ENCODE measurements at regions not wholly inside any gene's neighbourhood (a gene's known extent, or its start where the extent isn't known, plus 50 kb on each side); places are given as distances from the start of the nearest gene placed in this dataset.
"Not testable (repeated sequence)": the region's sequence is repeated elsewhere in the genome, so short reads cannot be mapped to it uniquely, and the experiment has no call there.

- Mint-ChIP-seq H3K27me3 (no peaks in the 10 kb centered on the region), H3K36me3 (peaks cover 12% of the 10 kb centered on the region), H3K9me3 (no peaks in the 10 kb centered on the region), H3K27ac (no peak overlapping the region), H3K4me3 (no peak overlapping the region), H3K4me1 (ENCODE audit: unreplicated experiment) (peaks cover 6% of the 10 kb centered on the region)
- TF ChIP-seq, protein P1, sequence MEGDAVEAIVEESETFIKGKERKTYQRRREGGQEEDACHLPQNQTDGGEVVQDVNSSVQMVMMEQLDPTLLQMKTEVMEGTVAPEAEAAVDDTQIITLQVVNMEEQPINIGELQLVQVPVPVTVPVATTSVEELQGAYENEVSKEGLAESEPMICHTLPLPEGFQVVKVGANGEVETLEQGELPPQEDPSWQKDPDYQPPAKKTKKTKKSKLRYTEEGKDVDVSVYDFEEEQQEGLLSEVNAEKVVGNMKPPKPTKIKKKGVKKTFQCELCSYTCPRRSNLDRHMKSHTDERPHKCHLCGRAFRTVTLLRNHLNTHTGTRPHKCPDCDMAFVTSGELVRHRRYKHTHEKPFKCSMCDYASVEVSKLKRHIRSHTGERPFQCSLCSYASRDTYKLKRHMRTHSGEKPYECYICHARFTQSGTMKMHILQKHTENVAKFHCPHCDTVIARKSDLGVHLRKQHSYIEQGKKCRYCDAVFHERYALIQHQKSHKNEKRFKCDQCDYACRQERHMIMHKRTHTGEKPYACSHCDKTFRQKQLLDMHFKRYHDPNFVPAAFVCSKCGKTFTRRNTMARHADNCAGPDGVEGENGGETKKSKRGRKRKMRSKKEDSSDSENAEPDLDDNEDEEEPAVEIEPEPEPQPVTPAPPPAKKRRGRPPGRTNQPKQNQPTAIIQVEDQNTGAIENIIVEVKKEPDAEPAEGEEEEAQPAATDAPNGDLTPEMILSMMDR (conservative IDR thresholded peaks at IDR 0.05), result no peak
- no peak for DNase-seq (ENCODE audit: extremely low spot score, unreplicated experiment)
Measured at GRCh38 chr6:22155551-22155950, 141.3 kb downstream of the PRL start.

GRCh38 chr6:22157233-22157632 lies 139.6 kb downstream of the PRL start:
- Mint-ChIP-seq H3K27me3 (no peaks in the 10 kb centered on the region), H3K36me3 (peaks cover 17% of the 10 kb centered on the region), H3K4me1 (ENCODE audit: unreplicated experiment) (peaks cover 6% of the 10 kb centered on the region), H3K27ac (no peak overlapping the region), H3K9me3 (peaks cover 5% of the 10 kb centered on the region), H3K4me3 (no peak overlapping the region)
- DNase-seq (ENCODE audit: extremely low spot score, unreplicated experiment), result no peak
- TF ChIP-seq, protein P1 (conservative IDR thresholded peaks at IDR 0.05), result no peak

GRCh38 chr6:22164236-22164635 lies 132.6 kb downstream of the PRL start:
- DNase-seq (ENCODE audit: extremely low spot score, unreplicated experiment), result no peak
- Mint-ChIP-seq H3K9me3 (peaks cover 12% of the 10 kb centered on the region), H3K27me3 (no peaks in the 10 kb centered on the region), H3K27ac (no peak overlapping the region), H3K36me3 (peaks cover 18% of the 10 kb centered on the region), H3K4me3 (no peak overlapping the region), H3K4me1 (ENCODE audit: unreplicated experiment) (no peaks in the 10 kb centered on the region)
- TF ChIP-seq, protein P1 (conservative IDR thresholded peaks at IDR 0.05), result no peak

DNA sequence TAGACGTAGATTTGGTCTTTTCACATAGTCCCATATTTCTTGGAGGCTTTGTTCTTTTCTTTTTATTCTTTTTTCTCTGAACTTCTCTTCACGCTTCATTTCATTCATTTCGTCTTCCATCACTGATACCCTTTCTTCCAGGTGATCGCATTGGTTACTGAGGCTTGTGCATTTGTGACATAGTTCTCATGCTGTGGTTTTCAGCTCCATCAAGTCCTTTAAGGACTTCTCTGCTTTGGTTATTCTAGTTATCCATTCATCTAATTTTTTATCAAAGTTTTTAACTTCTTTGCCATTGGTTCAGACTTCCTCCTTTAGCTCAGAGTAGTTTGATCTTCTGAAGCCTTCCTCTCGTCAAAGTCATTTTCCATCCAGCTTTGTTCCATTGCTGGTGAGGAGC lies 125.8 kb downstream of the PRL start:
- Mint-ChIP-seq H3K36me3 (peaks cover 33% of the 10 kb centered on the region), H3K9me3 (peaks cover 19% of the 10 kb centered on the region)
- not testable (repeated sequence) for H3K27me3 Mint-ChIP-seq; H3K4me3 Mint-ChIP-seq; H3K27ac Mint-ChIP-seq; DNase-seq (ENCODE audit: extremely low spot score, unreplicated experiment); H3K4me1 Mint-ChIP-seq (ENCODE audit: unreplicated experiment)

- peaks cover 33% of the 10 kb centered on the region for H3K36me3 Mint-ChIP-seq
- H3K27ac Mint-ChIP-seq; H3K4me1 Mint-ChIP-seq (ENCODE audit: unreplicated experiment); H3K4me3 Mint-ChIP-seq; DNase-seq (ENCODE audit: extremely low spot score, unreplicated experiment); H3K27me3 Mint-ChIP-seq: not testable (repeated sequence)
- H3K9me3 Mint-ChIP-seq, result peaks cover 19% of the 10 kb centered on the region
Measured at GRCh38 chr6:22171885-22172284, 125.0 kb downstream of the PRL start.

DNA sequence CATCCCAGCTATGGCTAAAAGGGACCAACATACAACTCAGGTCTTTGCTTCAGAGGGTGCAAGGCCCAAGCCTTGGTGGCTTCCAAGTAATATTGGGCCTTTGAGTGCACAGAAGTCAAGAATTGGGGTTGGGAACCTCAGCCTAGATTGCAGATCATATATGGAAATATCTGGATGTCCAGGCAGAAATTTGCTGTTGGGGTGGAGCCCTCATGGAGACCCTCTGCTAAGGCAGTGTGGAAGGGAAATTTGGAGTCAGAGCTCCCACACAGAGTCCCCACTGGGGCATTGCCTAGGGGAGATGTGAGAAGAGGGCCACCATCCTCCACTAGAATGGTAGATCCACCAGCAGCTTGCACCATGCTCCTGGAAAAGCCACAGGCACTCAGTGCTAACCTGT lies 123.5 kb downstream of the PRL start:
- H3K27ac Mint-ChIP-seq, result no peak overlapping the region
- DNase-seq (ENCODE audit: extremely low spot score, unreplicated experiment), result no peak
- H3K27me3 Mint-ChIP-seq, result no peaks in the 10 kb centered on the region
- peaks cover 19% of the 10 kb centered on the region for H3K9me3 Mint-ChIP-seq
- H3K4me1 Mint-ChIP-seq (ENCODE audit: unreplicated experiment), result no peaks in the 10 kb centered on the region
- H3K36me3 Mint-ChIP-seq, result peaks cover 34% of the 10 kb centered on the region
- TF ChIP-seq, protein P1 (conservative IDR thresholded peaks at IDR 0.05), result no peak
- no peak overlapping the region for H3K4me3 Mint-ChIP-seq

- not testable (repeated sequence) for H3K27me3 Mint-ChIP-seq; DNase-seq (ENCODE audit: extremely low spot score, unreplicated experiment); H3K4me1 Mint-ChIP-seq (ENCODE audit: unreplicated experiment); H3K27ac Mint-ChIP-seq; H3K4me3 Mint-ChIP-seq
- peaks cover 20% of the 10 kb centered on the region for H3K9me3 Mint-ChIP-seq
- peaks cover 46% of the 10 kb centered on the region for H3K36me3 Mint-ChIP-seq
Measured at GRCh38 chr6:22180250-22180649, 116.6 kb downstream of the PRL start.

All from type B pancreatic cell (in vitro differentiated cells).